NCI-H774 (cell line): ENCODE measurements at regions not wholly inside any gene's neighbourhood (a gene's known extent, or its start where the extent isn't known, plus 50 kb on each side); places are given as distances from the start of the nearest gene placed in this dataset.

Experiments
- DNase-seq: peaks from one replicate; lab custom pipeline; 2025; lab: John Stamatoyannopoulos, UW

GRCh38 chr16:86773354-86773715 is 195.0 kb downstream of the FOXL1 start:
- no peak for DNase-seq

- DNase-seq, result no peak
These were observed 196.6 kb downstream of the FOXL1 start for GRCh38 chr16:86774931-86775330.

GRCh38 chr16:86775511-86775921 is 197.2 kb downstream of the FOXL1 start:
- DNase-seq, result no peak

- DNase-seq, result no peak
These were observed 199.1 kb downstream of the FOXL1 start for GRCh38 chr16:86777381-86777946.

GRCh38 chr16:86778108-86778745 is 199.9 kb downstream of the FOXL1 start:
- DNase-seq, result no peak

- no peak for DNase-seq
These were observed 200.6 kb downstream of the FOXL1 start for GRCh38 chr16:86778978-86779377.

- DNase-seq, result no peak
These were observed 202.7 kb downstream of the FOXL1 start for GRCh38 chr16:86781046-86781445.

- DNase-seq, result no peak
These were observed 205.6 kb downstream of the FOXL1 start for GRCh38 chr16:86783636-86784626.

GRCh38 chr16:86786338-86786737 is 208.0 kb downstream of the FOXL1 start:
- no peak for DNase-seq

- no peak for DNase-seq
These were observed 208.6 kb downstream of the FOXL1 start for GRCh38 chr16:86786994-86787393.

- DNase-seq, result no peak
These were observed 209.2 kb downstream of the FOXL1 start for GRCh38 chr16:86787538-86787937.

- no peak for DNase-seq
These were observed 211.3 kb downstream of the FOXL1 start for GRCh38 chr16:86789621-86790051.

GRCh38 chr16:86791287-86792035 is 213.1 kb downstream of the FOXL1 start:
- no peak for DNase-seq

- no peak for DNase-seq
These were observed 216.0 kb downstream of the FOXL1 start for GRCh38 chr16:86794216-86794864.

GRCh38 chr16:86797700-86798099 is 219.4 kb downstream of the FOXL1 start:
- no peak for DNase-seq

GRCh38 chr16:86798247-86799041 is 220.1 kb downstream of the FOXL1 start:
- no peak for DNase-seq

GRCh38 chr16:86799367-86799766 is 221.0 kb downstream of the FOXL1 start:
- no peak for DNase-seq

- DNase-seq, result no peak
These were observed 222.5 kb downstream of the FOXL1 start for GRCh38 chr16:86800894-86801293.

GRCh38 chr16:86802013-86802412 is 223.7 kb downstream of the FOXL1 start:
- no peak for DNase-seq

GRCh38 chr16:86805188-86805587 is 226.8 kb downstream of the FOXL1 start:
- no peak for DNase-seq
